Kidney epithelial cell (primary cell): ENCODE measurements at regions not wholly inside any gene's neighbourhood (a gene's known extent, or its start where the extent isn't known, plus 50 kb on each side); places are given as distances from the start of the nearest gene placed in this dataset.

ENCODE experiments used
- DNase-seq: peaks from one replicate; pipeline ENCODE4 v3.0.0-alpha.2; 2010; ENCODE audit warnings: low read depth
- H3K27me3 ChIP-seq: 2 replicates; pipeline ENCODE4 v1.6.0; 2011; ENCODE audit warnings: low read length; ENCODE audit not compliant: control insufficient read depth, insufficient read depth
- H3K36me3 ChIP-seq: 2 replicates; pipeline ENCODE4 v1.5.1; 2011; ENCODE audit warnings: low read length; ENCODE audit not compliant: control insufficient read depth, insufficient read depth
- H3K4me3 ChIP-seq: 2 replicates; pipeline ENCODE4 v1.5.1; 2011; ENCODE audit warnings: low read depth, mild to moderate bottlenecking, control low read depth, low read length
- CTCF ChIP-seq: IDR thresholded peaks from 2 replicates; pipeline ENCODE4 v1.5.1; 2011; ENCODE audit warnings: mild to moderate bottlenecking, moderate library complexity, low read length, control low read depth, inconsistent platforms; ENCODE audit not compliant: insufficient read depth, poor library complexity, severe bottlenecking

DNA sequence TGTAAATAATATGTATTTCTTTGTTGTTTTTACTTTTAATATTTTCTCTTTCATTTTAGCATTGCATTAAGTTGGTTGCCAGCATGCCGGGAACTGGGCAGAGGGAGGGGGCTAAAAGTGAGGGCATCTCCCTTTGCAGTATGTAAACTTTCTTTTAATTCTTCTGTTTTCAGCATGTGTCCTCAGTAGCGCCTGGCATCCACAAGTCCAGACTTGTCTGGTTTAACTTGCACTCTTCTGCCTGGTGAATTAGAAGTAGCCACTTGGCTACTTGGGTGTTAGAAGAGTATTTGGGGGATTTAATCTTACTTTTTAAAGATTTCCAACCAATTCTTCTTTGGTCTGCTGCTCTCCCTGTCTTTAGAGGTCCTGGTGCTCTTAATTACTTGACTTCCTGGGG is 117.2 kb upstream of the SCAF11 start:
- no peak for DNase-seq
- no peak overlapping the region for H3K4me3 ChIP-seq
- no peaks in the 10 kb centered on the region for H3K36me3 ChIP-seq
- no peaks in the 10 kb centered on the region for H3K27me3 ChIP-seq
- TF ChIP-seq CTCF, result no peak

GRCh38 chr12:46105735-46106134 is 115.4 kb upstream of the SCAF11 start:
- H3K27me3 ChIP-seq, result no peaks in the 10 kb centered on the region
- H3K4me3 ChIP-seq, result no peak overlapping the region
- no peak for TF ChIP-seq CTCF
- H3K36me3 ChIP-seq, result no peaks in the 10 kb centered on the region
- no peak for DNase-seq

DNA sequence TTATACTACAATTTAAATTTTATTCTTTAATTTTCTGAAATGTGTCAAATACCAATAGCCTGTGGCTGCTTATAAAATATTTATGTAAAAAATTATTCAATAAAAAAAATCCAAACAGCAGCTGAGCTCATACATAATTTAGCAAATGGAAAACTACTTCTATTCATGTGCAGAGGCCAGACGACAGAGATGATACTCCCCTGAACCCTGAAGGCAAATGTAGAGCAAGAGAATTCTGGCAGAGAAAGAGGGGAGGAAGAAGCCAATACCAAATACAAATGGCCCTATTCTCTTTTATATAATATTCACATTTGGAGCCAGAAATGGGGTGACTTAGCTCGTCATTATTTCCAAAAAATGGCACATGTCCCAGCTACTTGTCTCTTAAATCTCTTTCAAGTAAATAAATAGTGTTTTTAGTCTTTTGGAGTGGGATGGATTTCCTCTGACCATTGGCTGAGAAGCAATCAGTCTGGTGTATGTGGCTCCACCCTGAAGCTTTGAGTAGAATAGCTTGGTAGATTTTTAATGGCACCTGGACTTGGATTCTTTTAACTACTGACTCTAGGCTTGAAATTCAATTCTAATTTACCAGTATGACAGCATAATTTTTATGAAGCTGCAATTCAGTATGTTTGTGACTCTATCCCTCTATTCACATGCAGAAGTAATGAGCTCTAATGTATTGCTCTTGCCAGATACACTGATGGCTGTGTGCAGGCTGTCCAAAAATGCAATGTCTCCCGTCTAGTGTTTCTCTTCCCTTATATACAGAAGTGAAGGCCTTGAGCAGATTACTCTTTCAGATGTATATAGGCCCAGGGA is 113.4 kb upstream of the SCAF11 start:
- DNase-seq, result no peak
- Histone ChIP-seq H3K27me3 (no peaks in the 10 kb centered on the region), H3K36me3 (no peaks in the 10 kb centered on the region), H3K4me3 (no peak overlapping the region)
- no peak for TF ChIP-seq CTCF

- no peaks in the 10 kb centered on the region for H3K27me3 ChIP-seq
- DNase-seq, result peak; percentile 21
- no peaks in the 10 kb centered on the region for H3K36me3 ChIP-seq
- TF ChIP-seq CTCF, result no peak
- H3K4me3 ChIP-seq, result no peak overlapping the region
Measured at GRCh38 chr12:46101485-46101869, 111.1 kb upstream of the SCAF11 start.

GRCh38 chr12:46100551-46101484 is 110.4 kb upstream of the SCAF11 start:
- peak; percentile 38 for DNase-seq
- Histone ChIP-seq H3K27me3 (no peaks in the 10 kb centered on the region), H3K4me3 (no peak overlapping the region), H3K36me3 (no peaks in the 10 kb centered on the region)
- no peak for TF ChIP-seq CTCF
